Neural progenitor cell (in vitro differentiated cells): ENCODE measurements at regions not wholly inside any gene's neighbourhood (a gene's known extent, or its start where the extent isn't known, plus 50 kb on each side); places are given as distances from the start of the nearest gene placed in this dataset.

Experiments used
- EZH2phosphoT487 ChIP-seq: fragments of 200-600 bp; sonication (generic); IDR thresholded peaks from 2 replicates; pipeline ENCODE4 v1.6.1; 2017; ENCODE audit warnings: antibody characterized with exemption
- TF ChIP-seq, protein P1 (sequence below): fragments of 200-600 bp; sonication (generic); IDR thresholded peaks from 2 replicates; pipeline ENCODE4 v1.5.1; 2017; ENCODE audit warnings: antibody characterized with exemption, mild to moderate bottlenecking

DNA sequence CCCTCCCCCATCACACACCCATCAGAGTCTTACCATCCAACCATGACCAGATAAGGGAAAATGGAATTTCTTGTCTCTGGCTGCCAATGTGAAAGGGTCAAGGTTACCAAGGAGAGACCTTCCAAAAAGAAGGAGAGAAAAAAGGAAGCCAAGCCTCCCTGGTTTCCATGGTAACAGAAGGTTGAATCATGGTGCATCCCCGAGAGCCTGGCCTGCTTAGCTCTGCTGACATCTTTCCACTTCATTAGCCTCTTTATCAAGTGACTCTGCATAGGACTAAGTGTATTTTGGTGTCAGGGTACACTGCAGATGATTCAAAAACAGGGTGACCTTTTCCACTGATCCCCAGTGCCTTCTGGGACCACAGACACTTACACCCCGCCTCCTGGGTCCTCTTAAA is 225.7 kb upstream of the PPP2R3A start:
- no peak for TF ChIP-seq EZH2phosphoT487
- TF ChIP-seq, protein P1, sequence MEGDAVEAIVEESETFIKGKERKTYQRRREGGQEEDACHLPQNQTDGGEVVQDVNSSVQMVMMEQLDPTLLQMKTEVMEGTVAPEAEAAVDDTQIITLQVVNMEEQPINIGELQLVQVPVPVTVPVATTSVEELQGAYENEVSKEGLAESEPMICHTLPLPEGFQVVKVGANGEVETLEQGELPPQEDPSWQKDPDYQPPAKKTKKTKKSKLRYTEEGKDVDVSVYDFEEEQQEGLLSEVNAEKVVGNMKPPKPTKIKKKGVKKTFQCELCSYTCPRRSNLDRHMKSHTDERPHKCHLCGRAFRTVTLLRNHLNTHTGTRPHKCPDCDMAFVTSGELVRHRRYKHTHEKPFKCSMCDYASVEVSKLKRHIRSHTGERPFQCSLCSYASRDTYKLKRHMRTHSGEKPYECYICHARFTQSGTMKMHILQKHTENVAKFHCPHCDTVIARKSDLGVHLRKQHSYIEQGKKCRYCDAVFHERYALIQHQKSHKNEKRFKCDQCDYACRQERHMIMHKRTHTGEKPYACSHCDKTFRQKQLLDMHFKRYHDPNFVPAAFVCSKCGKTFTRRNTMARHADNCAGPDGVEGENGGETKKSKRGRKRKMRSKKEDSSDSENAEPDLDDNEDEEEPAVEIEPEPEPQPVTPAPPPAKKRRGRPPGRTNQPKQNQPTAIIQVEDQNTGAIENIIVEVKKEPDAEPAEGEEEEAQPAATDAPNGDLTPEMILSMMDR: no peak
